Naive thymus-derived CD8-positive, alpha-beta T cell (primary cell): ENCODE measurements at regions not wholly inside any gene's neighbourhood (a gene's known extent, or its start where the extent isn't known, plus 50 kb on each side); places are given as distances from the start of the nearest gene placed in this dataset.

ENCODE experiments used
- ATAC-seq, 2 donors: fragments of 150-1000 bp; cut with Tn5 transposase in 1 of 2; sonication (Bioruptor Pico), chemical (Tn5 transposase) in 1 of 2; 1 replicate in 1 of 2; 2 replicates in 1 of 2; pipeline ENCODE4 v1.10.0; 2021; ENCODE audit warnings: mild to moderate bottlenecking in 2 of 2, moderate library complexity in 2 of 2
- POLR2A ChIA-PET: fragments of 350-600 bp; sonication (Branson Sonifier 250); formaldehyde crosslinking; loops from one replicate; lab custom pipeline; 2021; ENCODE audit warnings: antibody characterized with exemption; lab: Charles Lee
- DNase-seq, 10 donors: peaks; one replicate each; pipeline versions ENCODE4 v3.0.0 to v3.0.0-alpha.2; 2020 to 2022
- H3K27ac Mint-ChIP-seq, 10 donors: one replicate each; pipeline ENCODE4 v1.8.0; 2020 to 2022; ENCODE audit warnings: mild to moderate bottlenecking in 10 of 10, mixed read lengths in 10 of 10, moderate library complexity in 4 of 10, inconsistent platforms in 1 of 10
- H3K27me3 Mint-ChIP-seq, 5 donors: one replicate each; pipeline ENCODE4 v1.8.0; 2021 to 2022; ENCODE audit warnings: mixed read lengths in 5 of 5
- H3K36me3 Mint-ChIP-seq, 3 donors: one replicate each; pipeline ENCODE4 v1.8.0; 2020 to 2022; ENCODE audit warnings: mixed read lengths in 3 of 3, mild to moderate bottlenecking in 2 of 3, inconsistent platforms in 1 of 3
- H3K4me1 Mint-ChIP-seq, 4 donors: one replicate each; pipeline ENCODE4 v1.8.0; 2021 to 2022; ENCODE audit warnings: mixed read lengths in 4 of 4
- H3K4me3 Mint-ChIP-seq, 10 donors: one replicate each; pipeline ENCODE4 v1.8.0; 2020 to 2022; ENCODE audit warnings: mild to moderate bottlenecking in 10 of 10, mixed read lengths in 10 of 10, moderate library complexity in 6 of 10, inconsistent platforms in 1 of 10
- H3K9me3 Mint-ChIP-seq, 9 donors: one replicate each; pipeline ENCODE4 v1.8.0; 2020 to 2022; ENCODE audit warnings: mixed read lengths in 9 of 9, mild to moderate bottlenecking in 3 of 9, inconsistent platforms in 1 of 9, moderate library complexity in 1 of 9

DNA sequence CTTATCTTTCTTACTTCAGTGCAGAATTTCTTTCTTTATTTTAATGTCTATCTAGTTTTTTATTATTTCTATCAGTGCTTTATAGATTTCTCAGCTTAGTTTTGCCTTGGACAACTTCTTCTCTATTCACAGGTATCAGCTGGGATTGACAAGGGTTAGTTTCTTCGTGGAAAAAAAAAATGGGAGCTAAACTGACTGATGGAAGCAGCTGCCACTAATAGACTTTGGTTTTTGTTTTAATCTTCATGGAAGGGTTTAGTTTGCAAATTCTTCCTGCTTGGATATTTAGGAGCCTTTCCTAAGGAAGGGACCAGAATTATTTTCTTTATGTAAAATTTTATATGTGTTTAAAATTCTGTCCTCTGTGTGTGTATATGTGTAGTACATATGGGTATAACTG lies 306.1 kb upstream of the FMN2 start:
- ATAC-seq (no peak), DNase-seq (no peak)
- Mint-ChIP-seq H3K36me3 (peaks cover 0 to 24% (median 14%) of the 10 kb centered on the region in 3 donors), H3K27ac (no peak overlapping the region), H3K4me3 (no peak overlapping the region), H3K4me1 (no peaks in the 10 kb centered on the region), H3K9me3 (peaks cover 0 to 30% (median 6%) of the 10 kb centered on the region in 9 donors), H3K27me3 (no peaks in the 10 kb centered on the region)
- POLR2A ChIA-PET: no interaction called here

DNA sequence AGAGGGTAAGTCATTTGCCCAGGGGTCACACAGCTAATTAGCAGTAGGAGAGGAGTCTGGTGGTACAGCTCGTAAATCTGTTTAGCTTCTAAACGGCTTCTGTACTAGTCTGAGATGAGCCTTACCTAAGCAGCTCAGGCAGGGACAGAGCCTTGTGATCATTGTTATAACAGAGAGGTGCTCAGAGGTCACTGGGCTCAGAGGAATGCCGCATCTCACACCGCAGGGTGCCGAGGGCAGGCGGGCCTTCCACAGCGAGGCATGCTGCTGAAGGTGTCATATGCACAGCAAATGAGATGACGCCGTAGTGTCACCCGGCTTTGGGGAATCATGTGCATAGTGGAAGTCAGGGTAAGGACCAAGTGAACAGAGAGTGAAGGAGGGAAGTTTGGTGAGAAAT lies 305.2 kb upstream of the FMN2 start:
- POLR2A ChIA-PET: no interaction called here
- H3K36me3 Mint-ChIP-seq: peaks cover 0 to 20% (median 12%) of the 10 kb centered on the region in 3 donors
- ATAC-seq (no peak), DNase-seq (no peak)
- no peaks in the 10 kb centered on the region for H3K27me3 Mint-ChIP-seq
- H3K9me3 Mint-ChIP-seq: peaks cover 0 to 28% (median 6%) of the 10 kb centered on the region in 9 donors
- H3K4me1 Mint-ChIP-seq: peaks cover 0 to under 1% (median 0%) of the 10 kb centered on the region in 4 donors
- H3K27ac Mint-ChIP-seq: peak overlapping the region in 1 of 10 donors; percentile 51
- H3K4me3 Mint-ChIP-seq: no peak overlapping the region

DNA sequence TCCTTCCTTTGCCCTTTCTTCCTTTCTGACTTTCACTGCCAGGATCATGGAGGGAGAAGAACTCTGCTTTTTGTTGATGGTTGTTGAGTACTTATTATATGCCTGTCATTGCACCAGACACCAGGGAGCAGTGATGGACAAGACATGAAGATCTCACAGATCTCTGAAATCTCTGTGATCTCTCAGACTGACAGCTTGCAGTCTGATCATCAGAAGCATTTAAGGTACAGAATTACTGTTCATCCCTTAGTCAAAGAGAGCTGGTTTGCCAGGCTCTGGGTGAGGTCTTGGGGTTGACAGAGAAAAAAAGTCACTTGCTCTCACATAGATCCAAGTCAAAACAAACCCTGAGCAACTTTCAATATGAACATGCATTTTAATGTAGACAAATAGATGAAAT lies 299.5 kb upstream of the FMN2 start:
- no peak for DNase-seq
- POLR2A ChIA-PET: no interaction called here
- Mint-ChIP-seq H3K4me3 (no peak overlapping the region), H3K36me3 (peaks cover 0 to 20% (median 10%) of the 10 kb centered on the region in 3 donors), H3K27me3 (no peaks in the 10 kb centered on the region), H3K4me1 (peaks cover 0 to 4% (median 0%) of the 10 kb centered on the region in 4 donors), H3K27ac (peak overlapping the region in 2 of 10 donors; percentile 16), H3K9me3 (peaks cover 0 to 18% (median 6%) of the 10 kb centered on the region in 9 donors)
- ATAC-seq: no peak

DNA sequence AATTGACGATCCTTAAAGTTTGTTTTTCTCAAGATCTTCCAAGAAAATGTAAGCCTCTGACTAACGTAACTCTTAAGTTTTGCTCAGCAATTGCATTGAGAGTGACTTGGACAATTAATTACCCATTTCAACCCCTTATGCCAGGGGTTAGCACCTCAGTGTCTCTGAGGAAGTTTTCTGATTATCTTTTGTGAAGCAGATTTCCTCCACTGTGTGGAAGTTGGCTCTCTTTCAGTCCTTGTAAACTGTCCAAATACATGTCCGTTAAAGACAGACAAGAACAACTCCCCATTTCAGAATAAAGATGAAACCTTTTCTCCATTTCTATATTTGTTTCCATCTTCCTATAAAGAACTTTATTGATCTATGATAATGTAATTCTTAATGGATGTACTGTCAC lies 296.4 kb upstream of the FMN2 start:
- DNase-seq: no peak
- Mint-ChIP-seq H3K9me3 (peaks cover 0 to 5% (median 2%) of the 10 kb centered on the region in 9 donors), H3K36me3 (peaks cover 0 to 5% (median 4%) of the 10 kb centered on the region in 3 donors), H3K27me3 (no peaks in the 10 kb centered on the region), H3K27ac (no peak overlapping the region), H3K4me3 (no peak overlapping the region), H3K4me1 (peaks cover 0 to 4% (median 0%) of the 10 kb centered on the region in 4 donors)
- POLR2A ChIA-PET: no interaction called here
- no peak for ATAC-seq

DNA sequence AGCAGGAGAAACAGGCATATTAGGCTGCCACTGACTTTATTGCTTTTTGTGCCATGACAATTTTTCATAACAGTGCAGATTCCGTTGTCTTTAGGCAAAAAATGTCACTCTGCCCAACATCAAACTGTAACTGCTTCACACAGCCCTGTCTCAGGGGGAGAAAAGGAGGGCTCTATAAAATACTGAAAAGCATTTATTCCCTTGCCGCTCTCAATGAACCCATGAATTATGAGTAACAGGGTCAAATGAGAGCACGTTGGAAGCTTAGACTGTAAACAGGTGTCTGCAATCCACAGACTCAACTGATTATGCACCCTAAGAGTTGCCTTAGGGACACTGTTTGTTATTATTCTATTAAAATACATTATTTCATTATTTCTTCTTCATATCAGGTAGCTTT lies 292.1 kb upstream of the FMN2 start:
- Mint-ChIP-seq H3K9me3 (no peaks in the 10 kb centered on the region), H3K4me3 (no peak overlapping the region), H3K4me1 (peaks cover 2 to 6% (median 4%) of the 10 kb centered on the region in 4 donors), H3K36me3 (no peaks in the 10 kb centered on the region), H3K27ac (peak overlapping the region in 2 of 10 donors; percentile 26 to 28), H3K27me3 (no peaks in the 10 kb centered on the region)
- ATAC-seq: no peak
- DNase-seq: no peak
- POLR2A ChIA-PET: interaction anchor here (2.0 kb wide), 1 partner anchor 80 kb away, joined by 6 read pairs; no protein-coding TSS in a partner anchor

DNA sequence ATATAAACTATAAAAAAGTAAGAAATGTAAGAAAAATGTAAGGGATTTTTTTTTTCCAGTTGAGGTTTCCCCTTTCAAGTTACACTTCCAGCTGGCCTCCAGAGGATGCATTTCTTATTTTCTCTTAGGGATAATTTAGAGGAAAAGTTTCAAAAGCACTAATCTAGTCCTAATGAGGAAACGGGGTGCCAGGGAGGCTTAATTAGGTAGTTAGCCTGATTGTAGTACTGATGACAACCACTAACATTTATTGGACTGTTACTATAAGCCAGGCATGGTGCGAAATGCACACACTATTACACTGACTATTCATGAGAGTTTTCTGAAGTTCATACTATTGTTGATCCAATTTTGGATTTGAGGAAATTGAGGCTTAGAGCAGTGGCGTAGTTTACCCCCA lies 290.8 kb upstream of the FMN2 start:
- H3K36me3 Mint-ChIP-seq: no peaks in the 10 kb centered on the region
- no peaks in the 10 kb centered on the region for H3K27me3 Mint-ChIP-seq
- H3K4me3 Mint-ChIP-seq: no peak overlapping the region
- POLR2A ChIA-PET: interaction anchor here (0.7 to 2.0 kb wide), 2 partner anchors 82 to 85 kb away, joined by 3 to 6 read pairs; no protein-coding TSS in a partner anchor
- DNase-seq (no peak), ATAC-seq (no peak)
- no peak overlapping the region for H3K27ac Mint-ChIP-seq
- peaks cover 4 to 9% (median 6%) of the 10 kb centered on the region in 4 donors for H3K4me1 Mint-ChIP-seq
- H3K9me3 Mint-ChIP-seq: no peaks in the 10 kb centered on the region

DNA sequence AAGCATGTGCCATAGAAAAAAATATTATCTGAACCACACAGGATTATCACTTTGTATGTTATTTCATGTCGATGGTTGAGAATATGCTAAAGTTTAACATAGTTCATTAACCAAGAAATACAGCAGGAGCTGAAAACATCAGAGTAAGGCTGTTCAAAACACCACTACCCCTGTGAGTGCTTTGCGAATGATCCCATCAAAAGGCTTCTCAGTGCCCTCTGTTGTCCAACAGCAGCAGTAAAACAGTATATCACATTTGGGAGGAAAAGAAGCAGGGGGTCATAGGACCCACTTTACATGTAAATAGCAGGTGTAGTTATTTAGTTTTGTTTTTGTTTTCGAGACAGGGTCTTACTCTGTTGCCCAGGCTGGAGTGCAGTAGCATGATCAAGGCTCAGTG lies 289.4 kb upstream of the FMN2 start:
- POLR2A ChIA-PET: interaction anchor here (0.9 kb wide), 1 partner anchor 82 kb away, joined by 3 read pairs; no protein-coding TSS in a partner anchor
- no peaks in the 10 kb centered on the region for H3K9me3 Mint-ChIP-seq
- peak in 6 of 10 donors; percentile 2 to 55 (median 24) for DNase-seq

DNA sequence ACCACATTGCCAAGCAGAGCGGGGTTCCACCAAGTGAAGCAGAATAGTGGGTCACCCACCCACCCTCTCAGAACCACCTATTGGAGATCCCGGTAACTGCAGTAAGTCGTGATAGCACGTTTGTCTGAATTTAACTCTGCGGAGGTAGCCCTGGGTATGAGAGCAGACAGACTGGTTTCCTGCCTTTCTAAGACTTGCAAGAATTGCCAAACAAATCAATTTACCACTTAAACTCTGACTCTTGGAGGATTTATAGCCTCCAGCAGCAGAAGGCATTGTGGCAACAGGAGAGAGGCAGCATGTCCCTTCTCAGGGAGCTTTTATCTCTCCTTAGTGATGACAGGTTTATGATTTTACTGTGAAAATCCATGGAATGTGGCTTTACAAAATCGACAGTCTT lies 287.9 kb upstream of the FMN2 start:
- ATAC-seq (no peak), DNase-seq (peak in 1 of 10 donors; percentile 3)
- POLR2A ChIA-PET: no interaction called here

More for the DNA sequence above, 289.4 kb upstream of the FMN2 start:
- Mint-ChIP-seq H3K27ac (peak overlapping the region in 4 of 10 donors; percentile 5 to 63 (median 18)), H3K4me1 (peaks cover 4 to 15% (median 7%) of the 10 kb centered on the region in 4 donors), H3K4me3 (no peak overlapping the region), H3K27me3 (no peaks in the 10 kb centered on the region), H3K36me3 (no peaks in the 10 kb centered on the region)
- peak; percentile 68 to 73 for ATAC-seq

DNA sequence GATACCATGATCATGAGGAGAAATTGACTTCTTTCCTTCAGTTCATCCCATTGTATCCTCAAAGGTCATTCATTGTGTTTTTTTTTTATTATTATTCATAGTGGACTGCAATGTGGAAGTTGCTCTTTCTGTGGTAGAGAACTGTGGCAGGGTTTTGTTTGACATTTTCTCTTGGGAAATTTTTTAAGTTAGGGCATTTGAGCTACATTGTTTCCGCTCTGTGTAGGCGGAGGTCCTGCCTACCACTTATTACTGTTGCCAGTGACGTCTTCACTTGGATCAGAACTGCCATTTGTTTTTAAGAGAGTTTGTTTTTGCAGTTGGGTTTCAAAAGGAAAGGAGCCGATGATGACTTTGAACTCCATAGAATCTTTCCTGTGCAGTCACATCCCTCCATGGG lies 287.4 kb upstream of the FMN2 start:
- H3K27me3 Mint-ChIP-seq: no peaks in the 10 kb centered on the region
- no peaks in the 10 kb centered on the region for H3K9me3 Mint-ChIP-seq
- POLR2A ChIA-PET: interaction anchor here (0.7 kb wide), 1 partner anchor 218 kb away, joined by 3 read pairs; no protein-coding TSS in a partner anchor
- peaks cover 4 to 15% (median 7%) of the 10 kb centered on the region in 4 donors for H3K4me1 Mint-ChIP-seq
- no peak overlapping the region for H3K27ac Mint-ChIP-seq
- no peak for ATAC-seq
- no peaks in the 10 kb centered on the region for H3K36me3 Mint-ChIP-seq
- H3K4me3 Mint-ChIP-seq: no peak overlapping the region
- no peak for DNase-seq

More for the DNA sequence above, 287.9 kb upstream of the FMN2 start:
- peak overlapping the region in 1 of 10 donors; percentile 17 for H3K27ac Mint-ChIP-seq
- peaks cover 4 to 15% (median 7%) of the 10 kb centered on the region in 4 donors for H3K4me1 Mint-ChIP-seq
- no peaks in the 10 kb centered on the region for H3K9me3 Mint-ChIP-seq
- no peaks in the 10 kb centered on the region for H3K27me3 Mint-ChIP-seq
- H3K36me3 Mint-ChIP-seq: no peaks in the 10 kb centered on the region
- no peak overlapping the region for H3K4me3 Mint-ChIP-seq

DNA sequence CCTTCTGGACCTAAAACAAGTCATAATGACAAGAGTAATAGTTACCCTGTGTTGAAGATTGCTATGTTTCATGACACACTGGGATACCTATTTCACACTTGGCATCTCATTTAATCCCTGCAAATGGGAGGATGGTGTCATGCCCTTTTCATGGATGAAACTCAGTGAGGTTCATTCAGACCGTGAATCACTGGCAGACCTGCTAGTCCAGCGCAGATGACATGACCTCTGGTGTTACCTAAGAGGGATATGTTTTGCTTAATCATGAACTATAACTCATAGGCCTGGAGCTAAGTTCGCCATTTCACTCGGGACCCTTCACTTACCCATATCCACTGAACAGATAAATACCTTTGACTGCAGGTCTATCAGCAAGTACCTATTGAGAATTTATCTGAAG lies 286.6 kb upstream of the FMN2 start:
- H3K4me1 Mint-ChIP-seq: peaks cover 4 to 15% (median 7%) of the 10 kb centered on the region in 4 donors
- POLR2A ChIA-PET: no interaction called here
- no peaks in the 10 kb centered on the region for H3K9me3 Mint-ChIP-seq
- no peak for DNase-seq
- no peaks in the 10 kb centered on the region for H3K27me3 Mint-ChIP-seq
- peak overlapping the region in 1 of 10 donors; percentile 5 for H3K27ac Mint-ChIP-seq
- peak overlapping the region in 1 of 10 donors; percentile 10 for H3K4me3 Mint-ChIP-seq
- no peaks in the 10 kb centered on the region for H3K36me3 Mint-ChIP-seq
- ATAC-seq: no peak

DNA sequence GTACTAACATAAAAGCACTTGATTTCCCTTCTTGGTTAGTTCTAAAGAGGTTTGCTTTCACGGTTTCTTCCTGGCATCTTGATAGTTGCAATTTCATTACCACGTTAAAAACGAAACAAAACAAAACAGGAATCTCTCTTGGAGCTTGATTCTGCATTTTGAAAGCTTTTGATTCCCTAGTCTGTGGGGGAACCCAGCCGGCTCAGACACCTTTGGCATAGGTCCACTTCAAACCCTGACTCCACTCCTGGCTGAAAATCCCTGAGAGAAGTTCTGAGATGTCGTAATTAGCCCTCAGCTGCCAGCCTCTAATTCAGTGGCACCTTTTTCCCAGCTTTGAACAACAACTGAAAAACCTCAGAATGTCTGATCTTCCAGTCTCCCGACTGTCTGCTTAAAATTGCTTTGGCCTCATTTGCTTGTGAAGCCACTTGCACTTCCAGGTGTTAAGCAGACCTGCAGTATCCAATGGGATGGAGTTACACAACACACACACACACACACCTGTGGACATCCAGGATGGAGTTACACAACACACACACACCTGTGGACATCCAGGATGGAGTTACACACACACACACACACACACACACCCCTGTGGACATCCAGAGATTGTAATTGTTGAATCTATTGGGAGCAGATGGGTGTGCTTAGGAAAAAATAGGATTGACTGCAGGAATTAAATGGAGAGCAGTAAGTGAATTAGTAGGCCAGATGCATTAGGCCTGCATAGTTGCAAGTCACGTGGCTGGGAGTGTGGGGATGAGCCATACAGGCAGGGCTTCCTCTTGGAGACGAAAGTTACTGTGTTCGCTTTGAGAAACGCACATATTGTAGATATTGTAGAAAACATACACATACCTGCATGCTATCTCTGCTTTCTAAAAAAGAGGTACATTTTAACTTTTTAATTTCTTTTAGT lies 285.6 kb upstream of the FMN2 start:
- POLR2A ChIA-PET: no interaction called here
- H3K9me3 Mint-ChIP-seq: no peaks in the 10 kb centered on the region
- peak overlapping the region in 3 of 10 donors; percentile 3 to 31 (median 22) for H3K4me3 Mint-ChIP-seq
- H3K4me1 Mint-ChIP-seq: peaks cover 4 to 19% (median 11%) of the 10 kb centered on the region in 4 donors
- no peak for DNase-seq
- no peaks in the 10 kb centered on the region for H3K36me3 Mint-ChIP-seq
- H3K27ac Mint-ChIP-seq: peak overlapping the region in 3 of 10 donors; percentile 11 to 58 (median 23)
- no peaks in the 10 kb centered on the region for H3K27me3 Mint-ChIP-seq
- ATAC-seq: no peak

DNA sequence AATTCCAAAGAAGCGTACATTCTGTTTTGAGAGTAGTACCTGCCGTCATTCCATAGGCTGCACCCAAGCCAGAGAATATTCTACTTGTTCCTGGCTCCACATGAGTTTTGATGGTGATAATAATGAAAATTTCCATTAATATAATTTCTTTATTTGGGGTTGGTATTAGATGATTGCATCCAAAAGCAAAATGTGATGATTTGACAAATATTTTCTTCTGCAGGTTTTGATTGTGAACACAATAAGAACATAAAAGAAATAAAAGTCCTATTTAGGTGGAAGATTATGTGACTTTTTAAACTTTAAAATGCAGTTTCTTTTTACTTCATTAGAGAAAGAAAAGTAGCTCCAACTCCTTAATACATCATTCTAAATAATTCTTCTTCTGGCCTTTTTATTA lies 284.8 kb upstream of the FMN2 start:
- Mint-ChIP-seq H3K9me3 (no peaks in the 10 kb centered on the region), H3K4me1 (peaks cover 7 to 24% (median 14%) of the 10 kb centered on the region in 4 donors), H3K27ac (no peak overlapping the region), H3K27me3 (no peaks in the 10 kb centered on the region), H3K36me3 (no peaks in the 10 kb centered on the region), H3K4me3 (no peak overlapping the region)
- DNase-seq (no peak), ATAC-seq (no peak)
- POLR2A ChIA-PET: no interaction called here

DNA sequence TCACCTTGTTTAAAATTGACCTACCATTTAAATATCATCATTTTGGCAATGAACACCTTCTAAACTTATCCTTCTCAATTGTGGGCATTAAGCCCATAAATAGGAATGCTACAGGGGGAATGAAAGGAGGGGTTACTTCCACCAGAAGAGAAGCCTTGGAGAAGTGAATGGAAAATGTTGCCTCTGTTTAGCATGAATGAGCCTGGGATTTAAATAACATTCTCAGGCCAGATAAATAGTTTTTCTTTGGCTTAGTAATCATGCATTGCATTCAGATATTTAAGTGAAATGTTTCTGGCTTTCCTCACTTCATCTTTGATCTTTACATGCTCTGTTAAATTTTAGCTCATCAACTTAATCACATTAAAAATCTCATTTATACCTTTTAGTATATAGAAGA lies 284.3 kb upstream of the FMN2 start:
- Mint-ChIP-seq H3K27ac (no peak overlapping the region), H3K9me3 (no peaks in the 10 kb centered on the region), H3K4me1 (peaks cover 4 to 19% (median 10%) of the 10 kb centered on the region in 4 donors), H3K4me3 (no peak overlapping the region), H3K36me3 (no peaks in the 10 kb centered on the region), H3K27me3 (no peaks in the 10 kb centered on the region)
- ATAC-seq: no peak
- no peak for DNase-seq
- POLR2A ChIA-PET: no interaction called here
